Right renal cortex interstitium (tissue), 3 donors: ENCODE measurements at regions not wholly inside any gene's neighbourhood (a gene's known extent, or its start where the extent isn't known, plus 50 kb on each side); places are given as distances from the start of the nearest gene placed in this dataset.

Source experiments
- DNase-seq, 3 donors: peaks; one replicate each; pipeline ENCODE4 v3.0.0-alpha.2; 2013; ENCODE audit warnings: low read depth in 3 of 3, low spot score in 2 of 3

GRCh38 chr16:79449900-79450299 is 150.6 kb downstream of the MAF start:
- no peak for DNase-seq

DNA sequence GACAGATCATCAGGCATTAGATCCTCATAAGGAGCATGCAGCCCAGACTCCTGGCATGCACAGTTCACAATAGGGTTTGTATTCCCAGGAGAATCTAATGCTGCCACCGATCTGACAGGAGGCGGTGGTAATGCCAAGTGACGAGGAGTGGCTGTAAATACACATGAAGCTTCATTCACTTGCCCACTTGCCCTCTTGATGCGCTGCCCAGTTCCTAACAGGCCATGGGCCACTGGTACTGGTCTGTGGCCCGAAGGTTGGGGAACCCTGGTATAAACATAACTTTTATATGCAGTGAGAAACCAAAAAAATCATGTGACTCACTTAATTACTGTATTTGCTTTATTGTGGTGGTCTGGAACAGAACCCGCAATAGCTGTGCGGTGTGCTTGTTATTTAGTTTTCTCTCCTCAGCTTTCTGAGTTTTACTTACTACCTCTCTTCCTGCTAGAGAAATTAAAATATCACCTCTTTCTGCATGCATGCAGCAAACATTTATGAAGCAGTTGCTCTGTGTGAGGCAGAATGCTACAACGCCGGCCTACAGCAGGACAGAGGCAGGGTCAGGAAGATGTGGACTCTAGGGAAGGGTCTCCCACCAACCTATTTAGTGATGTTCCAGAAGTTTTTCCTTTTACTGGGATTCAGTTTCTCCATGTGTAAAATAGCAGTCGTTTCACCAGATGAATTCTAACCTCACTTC is 151.3 kb downstream of the MAF start:
- no peak for DNase-seq

DNA sequence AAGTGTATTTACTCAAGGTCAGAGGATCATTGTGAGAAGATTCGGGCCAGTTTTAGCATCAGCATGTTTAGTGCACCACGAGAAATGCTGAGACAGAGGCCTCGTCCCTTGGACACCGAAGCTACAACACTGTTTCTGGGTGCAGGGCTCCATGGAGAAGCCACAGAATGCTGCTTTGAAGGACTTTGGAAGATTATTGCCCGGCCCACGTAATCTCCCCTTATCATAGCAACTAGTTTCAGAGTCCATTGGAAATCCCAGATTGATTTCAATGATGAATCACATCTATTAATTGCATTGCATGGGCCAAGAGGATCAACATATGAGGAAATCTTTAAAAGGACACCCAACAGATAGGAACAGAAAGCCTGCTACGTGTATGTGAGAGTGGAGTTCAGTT is 156.0 kb downstream of the MAF start:
- DNase-seq, result no peak

DNA sequence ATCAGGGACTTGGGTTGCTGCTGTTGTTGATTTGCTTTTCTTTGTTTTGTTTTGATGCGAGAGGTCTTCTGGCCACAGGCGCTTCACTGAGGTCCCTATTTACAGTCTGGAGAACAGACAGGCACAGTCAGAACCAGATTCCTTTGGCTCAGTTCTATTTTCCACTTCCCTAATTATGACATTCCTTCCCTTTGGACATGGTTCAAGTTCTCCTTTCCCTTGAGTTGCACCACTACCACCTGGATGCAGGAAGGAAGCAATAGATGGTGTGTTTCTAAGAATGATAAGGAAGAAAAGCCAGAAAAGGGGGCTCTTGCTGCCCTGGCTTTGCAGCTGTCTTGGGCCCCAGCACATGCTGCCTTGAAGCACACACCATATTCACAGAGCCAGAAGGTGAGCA is 160.6 kb downstream of the MAF start:
- no peak for DNase-seq

DNA sequence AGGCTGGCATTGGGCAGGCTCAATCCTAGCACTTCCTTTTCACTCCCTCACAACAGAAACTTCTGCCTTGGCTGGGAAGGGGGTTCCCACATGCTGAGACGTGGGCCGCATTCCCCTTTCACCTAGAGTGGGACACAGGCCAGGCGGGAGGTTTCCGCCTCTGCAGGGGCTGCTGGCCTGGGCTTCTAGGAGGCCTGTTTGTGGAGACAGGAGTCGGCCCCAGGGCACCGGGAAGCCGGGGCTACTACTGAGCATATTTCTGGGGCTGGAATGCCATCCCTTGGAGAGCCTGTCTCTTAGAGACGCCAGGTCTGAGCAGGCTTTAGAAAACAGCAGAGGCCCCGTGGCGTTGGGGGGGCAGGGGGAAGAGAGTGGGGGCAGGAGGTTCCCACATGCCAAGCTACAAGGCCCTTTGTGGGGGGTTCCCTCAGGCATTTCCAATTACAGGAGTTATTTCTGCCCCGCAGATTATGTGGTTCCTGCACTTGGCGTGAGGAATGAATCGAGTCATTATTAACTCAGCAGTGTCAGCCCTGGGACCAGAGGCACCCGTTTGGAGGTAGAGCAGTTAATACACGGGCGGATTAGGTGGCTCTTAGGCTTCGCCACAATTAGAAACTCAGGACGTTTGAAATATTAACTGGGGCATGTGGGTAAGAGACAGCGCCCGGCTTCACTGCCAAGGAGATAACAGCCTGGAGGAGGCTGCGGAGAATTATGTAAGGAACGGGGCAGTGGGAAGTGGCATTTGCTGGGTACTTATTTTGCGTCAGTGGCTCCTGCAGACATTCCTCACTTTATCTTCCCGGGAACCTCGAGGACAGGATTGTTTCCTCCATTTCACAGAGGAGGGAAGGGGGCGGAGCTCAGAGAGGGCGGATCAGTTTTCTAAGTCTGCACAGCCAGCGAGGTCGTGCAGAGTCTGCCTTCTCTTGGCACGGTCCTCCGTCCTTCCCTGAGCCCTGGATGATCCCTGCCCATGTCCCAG is 162.5 kb downstream of the MAF start:
- DNase-seq, result no peak

GRCh38 chr16:79436885-79437284 is 163.7 kb downstream of the MAF start:
- DNase-seq, result no peak

- no peak for DNase-seq
Measured at GRCh38 chr16:79434771-79435170, 165.8 kb downstream of the MAF start.

- no peak for DNase-seq
Measured at GRCh38 chr16:79434092-79434491, 166.4 kb downstream of the MAF start.

DNA sequence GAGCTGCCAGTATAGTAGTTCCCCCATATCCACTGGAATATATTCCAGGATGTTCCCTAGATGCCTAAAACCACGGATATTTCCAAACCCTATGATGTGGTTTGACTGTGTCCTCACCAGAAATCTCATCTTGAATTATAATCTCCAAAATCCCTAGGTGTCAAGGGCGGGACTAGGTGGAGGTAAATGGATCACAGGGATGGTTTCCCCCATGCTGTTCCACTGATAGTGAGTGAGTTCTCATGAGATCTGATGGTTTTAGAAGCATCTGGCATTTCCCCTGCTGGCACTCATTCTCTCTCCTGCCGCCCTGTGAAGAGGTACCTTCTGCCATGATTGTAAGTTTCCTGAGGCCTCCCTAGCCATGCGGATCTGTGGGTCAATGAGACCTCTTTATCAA is 168.6 kb downstream of the MAF start:
- no peak for DNase-seq

- no peak for DNase-seq
Measured at GRCh38 chr16:79430191-79430678, 170.3 kb downstream of the MAF start.

GRCh38 chr16:79429381-79430190 is 171.0 kb downstream of the MAF start:
- DNase-seq, result peak in 1 of 3 donors; percentile 59

GRCh38 chr16:79426663-79427062 is 173.9 kb downstream of the MAF start:
- no peak for DNase-seq

DNA sequence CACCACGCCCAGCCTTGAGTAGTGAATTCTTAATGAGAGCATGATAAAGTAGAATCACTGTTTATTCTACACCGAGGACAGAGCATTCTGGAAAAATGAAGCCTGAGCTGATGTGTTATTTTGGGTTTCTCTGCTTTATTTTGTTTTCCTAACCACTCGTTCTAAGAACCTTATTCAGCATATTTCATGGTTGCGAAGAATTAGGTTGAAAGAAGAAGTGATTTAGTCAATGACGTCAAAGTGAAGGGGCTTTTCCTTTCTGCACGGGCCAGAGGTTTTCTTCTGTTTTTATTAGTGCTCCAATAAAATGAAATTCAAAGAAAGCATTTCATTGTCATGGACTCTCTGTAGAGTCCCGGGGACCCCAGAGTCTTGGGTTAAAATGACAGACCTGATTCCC is 178.5 kb downstream of the MAF start:
- no peak for DNase-seq

- no peak for DNase-seq
Measured at GRCh38 chr16:79421126-79421525, 179.4 kb downstream of the MAF start.

DNA sequence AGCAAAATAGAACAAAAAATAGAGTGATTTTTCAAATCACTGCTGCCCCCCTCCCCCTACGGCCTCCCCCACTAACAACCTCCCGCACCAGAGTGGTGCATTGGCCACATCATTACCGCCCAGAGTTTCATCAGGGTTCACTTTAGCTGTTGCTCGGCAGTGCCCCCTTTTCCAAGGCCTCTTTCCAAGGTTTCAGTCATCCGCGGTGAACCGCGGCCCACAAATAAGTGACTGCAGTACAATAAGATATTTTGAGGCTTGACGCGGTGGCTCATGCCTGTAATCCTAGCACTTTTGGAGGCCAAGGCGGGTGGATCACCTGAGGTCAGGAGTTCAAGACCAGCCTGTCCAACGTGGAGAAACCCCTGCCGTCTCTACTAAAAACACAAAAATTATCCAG is 180.0 kb downstream of the MAF start:
- DNase-seq, result no peak

GRCh38 chr16:79419148-79419547 is 181.4 kb downstream of the MAF start:
- no peak for DNase-seq

- no peak for DNase-seq
Measured at GRCh38 chr16:79417601-79418008, 182.9 kb downstream of the MAF start.

DNA sequence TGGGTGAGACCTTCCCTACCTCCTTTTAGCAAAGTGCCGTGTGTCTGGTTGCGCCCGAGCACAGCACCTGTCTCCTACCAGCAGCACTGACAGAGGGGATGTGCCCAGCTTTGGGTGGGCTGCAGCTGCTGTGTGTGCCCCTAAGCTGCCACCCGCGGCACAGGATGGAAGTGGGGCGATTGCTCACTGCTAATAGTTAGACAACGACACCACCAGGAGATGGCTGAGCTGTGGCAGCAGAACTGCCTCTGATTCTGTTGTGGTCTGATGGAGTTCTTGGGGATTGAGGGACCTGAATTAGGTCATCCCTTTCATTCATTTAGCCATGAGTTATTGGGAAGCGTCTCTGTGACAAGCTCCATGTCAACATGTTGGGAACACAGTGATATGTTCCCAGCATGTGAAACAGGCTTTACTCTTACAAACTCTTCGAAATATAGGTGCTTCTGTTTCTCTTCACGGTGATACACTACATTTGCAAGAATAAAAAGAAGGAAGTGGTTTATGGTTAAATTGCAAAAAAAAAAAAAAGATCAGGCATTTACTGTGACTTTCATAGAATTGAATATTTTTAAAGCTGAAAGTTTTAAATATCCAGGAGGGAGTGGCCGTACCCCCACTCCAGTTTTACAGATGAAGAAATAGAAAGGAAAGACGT is 184.4 kb downstream of the MAF start:
- DNase-seq, result no peak

DNA sequence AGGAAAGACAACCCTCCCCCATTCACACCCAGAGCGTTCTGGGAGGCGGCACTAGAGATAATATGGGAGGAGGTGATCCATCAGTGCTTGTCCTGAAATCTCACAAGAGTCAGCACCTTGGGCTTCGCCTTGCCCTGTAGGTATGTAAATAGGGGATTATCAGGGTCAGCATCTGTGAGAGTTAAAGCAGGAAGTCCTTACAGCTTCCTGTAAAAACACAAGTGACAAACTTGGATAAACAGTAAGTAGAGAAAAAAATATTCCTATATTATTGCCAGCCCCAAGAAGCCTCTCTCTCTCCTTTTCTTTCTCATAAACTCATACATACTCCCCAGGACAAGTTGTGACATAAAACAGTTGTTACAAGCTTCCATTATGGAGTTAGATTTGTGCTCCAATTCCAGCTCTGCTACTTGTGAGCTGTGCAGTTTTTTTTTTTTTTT is 187.7 kb downstream of the MAF start:
- no peak for DNase-seq

DNA sequence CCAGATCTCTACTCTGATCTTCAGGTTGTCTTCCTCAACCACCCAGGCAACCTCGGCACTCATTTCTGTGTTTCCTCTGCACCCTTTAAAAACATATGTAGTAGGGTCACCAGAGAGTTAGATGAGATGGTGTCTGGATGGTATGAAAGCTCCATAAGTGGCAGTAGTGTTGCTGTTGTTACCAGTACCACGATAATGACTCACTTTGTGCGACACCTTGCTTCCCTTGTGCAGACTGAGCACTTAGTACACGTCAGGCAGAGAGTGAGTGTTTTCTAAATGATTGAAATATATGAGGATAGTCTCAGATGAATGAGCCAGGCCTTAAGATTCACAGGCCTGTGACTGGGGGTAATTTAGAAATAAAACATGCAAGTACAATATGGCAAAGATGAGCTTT is 188.7 kb downstream of the MAF start:
- no peak for DNase-seq
